ENCODE measurements at regions not wholly inside any gene's neighbourhood (a gene's known extent, or its start where the extent isn't known, plus 50 kb on each side); places are given as distances from the start of the nearest gene placed in this dataset.

GRCh38 chr13:44694291-44694690, 118.2 kb upstream of the TSC22D1 start:
- Histone ChIP-seq H3K4me3 (replicated peaks in 1 of 3; ENCODE audit: insufficient read depth in 1 of 3, low read depth in 1 of 3, low read length in 3 of 3) (no peak overlapping the region), H3K4me2 (ENCODE audit: insufficient read depth, low read length) (no peak overlapping the region), H3K79me2 (ENCODE audit: control insufficient read depth, insufficient read depth, low read length) (no peaks in the 10 kb centered on the region), H3K4me1 (ENCODE audit: control insufficient read depth, extremely low read depth, insufficient read depth, low read length) (no peaks in the 10 kb centered on the region), H3K27ac (ENCODE audit: insufficient read depth, low read depth, low read length) (no peak overlapping the region), H2AFZ (ENCODE audit: low read depth, low read length) (no peak overlapping the region), H3K9me3 (replicated peaks; ENCODE audit: control insufficient read depth, insufficient read depth, low read length) (no peaks in the 10 kb centered on the region), H3K9ac (replicated peaks; ENCODE audit: extremely low read depth, insufficient read depth, low read length) (no peak overlapping the region), H3K9me1 (replicated peaks; ENCODE audit: control insufficient read depth, extremely low read depth, insufficient read depth, low read length) (no peaks in the 10 kb centered on the region), H4K20me1 (replicated peaks; ENCODE audit: control insufficient read depth, extremely low read depth, insufficient read depth, low read length) (no peaks in the 10 kb centered on the region), H3K36me3 (ENCODE audit: control insufficient read depth in 2 of 2, extremely low read depth in 1 of 2, insufficient read depth in 2 of 2, low read length in 2 of 2) (no peaks in the 10 kb centered on the region), H3K27me3 (ENCODE audit: control insufficient read depth in 2 of 2, insufficient read depth in 2 of 2, low read length in 2 of 2) (no peaks in the 10 kb centered on the region)
- FAIRE-seq, result no peak
- ChIA-PET POLR2A (no interaction called here), CTCF (interaction anchor here (0.6 kb wide), 1 partner anchor 69 kb away, joined by 3 read pairs; no protein-coding TSS in a partner anchor)
- no peak for DNase-seq (ENCODE audit: low read depth, low spot score)
- no peak for TF ChIP-seq MYC (IDR thresholded peaks at IDR 0.05; ENCODE audit: low read depth, low read length)
- no peak for TF ChIP-seq FOS (IDR thresholded peaks at IDR 0.05; ENCODE audit: borderline replicate concordance, insufficient read depth, low read length)
- TF ChIP-seq EZH2 (IDR thresholded peaks at IDR 0.05; ENCODE audit: borderline replicate concordance, low read depth, low read length, severe bottlenecking), result no peak
- no peak for TF ChIP-seq POLR2A (IDR thresholded peaks at IDR 0.05; ENCODE audit: low read depth, low read length)
- TF ChIP-seq POLR2AphosphoS5 (IDR thresholded peaks at IDR 0.05; ENCODE audit: insufficient read depth, low read depth, low read length), result no peak
- TF ChIP-seq, protein P1, sequence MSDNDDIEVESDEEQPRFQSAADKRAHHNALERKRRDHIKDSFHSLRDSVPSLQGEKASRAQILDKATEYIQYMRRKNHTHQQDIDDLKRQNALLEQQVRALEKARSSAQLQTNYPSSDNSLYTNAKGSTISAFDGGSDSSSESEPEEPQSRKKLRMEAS (IDR thresholded peaks at IDR 0.05; ENCODE audit: insufficient read depth, insufficient read length), result no peak
- no peak for TF ChIP-seq GATA2 (IDR thresholded peaks at IDR 0.05; ENCODE audit: insufficient read depth, insufficient read length, low read depth, low read length)
- no peak for TF ChIP-seq JUN (IDR thresholded peaks at IDR 0.05; ENCODE audit: borderline replicate concordance, insufficient read depth, insufficient read length, low read depth)
- no peak for TF ChIP-seq CTCF (IDR thresholded peaks at IDR 0.05; ENCODE audit: extremely low read depth in 1 of 2, insufficient read depth in 1 of 2, low read depth in 1 of 2, low read length in 2 of 2)
- dilution Hi-C loops (cut with MboI; ENCODE audit: extremely low pct_ligation_motif_present, low sequenced_read_pairs) (no loop called here), intact Hi-C loops (cut with micrococcal nuclease) (no loop called here)
- no TSS peak for BruUV-seq (replicated peaks)
